Central memory CD8-positive, alpha-beta T cell (primary cell): ENCODE measurements at regions not wholly inside any gene's neighbourhood (a gene's known extent, or its start where the extent isn't known, plus 50 kb on each side); places are given as distances from the start of the nearest gene placed in this dataset.
"Not testable (repeated sequence)": the region's sequence is repeated elsewhere in the genome, so short reads cannot be mapped to it uniquely, and the experiment has no call there.

Source experiments
- ATAC-seq: fragments of 150-1000 bp; cut with Tn5 transposase; replicated peaks from 2 replicates; pipeline ENCODE4 v1.10.0; 2022; ENCODE audit warnings: mild to moderate bottlenecking, moderate FRiP score, moderate number of reproducible peaks; ENCODE audit not compliant: poor library complexity, severe bottlenecking; ENCODE audit errors: extremely low read depth
- DNase-seq, 2 donors: peaks; one replicate each; pipeline ENCODE4 v3.0.0; 2021; ENCODE audit warnings: low spot score in 2 of 2
- H3K27ac Mint-ChIP-seq: one replicate; pipeline ENCODE4 v1.8.0; 2022; ENCODE audit warnings: low read depth, mild to moderate bottlenecking, moderate library complexity, mixed read lengths
- H3K27me3 Mint-ChIP-seq: one replicate; pipeline ENCODE4 v1.8.0; 2022; ENCODE audit warnings: mixed read lengths
- H3K36me3 Mint-ChIP-seq: one replicate; pipeline ENCODE4 v1.8.0; 2022; ENCODE audit warnings: mild to moderate bottlenecking, moderate library complexity, mixed read lengths; ENCODE audit not compliant: insufficient read depth
- H3K4me1 Mint-ChIP-seq: one replicate; pipeline ENCODE4 v1.8.0; 2022; ENCODE audit warnings: mixed read lengths
- H3K4me3 Mint-ChIP-seq: one replicate; pipeline ENCODE4 v1.8.0; 2022; ENCODE audit warnings: mild to moderate bottlenecking, moderate library complexity, mixed read lengths
- H3K9me3 Mint-ChIP-seq: one replicate; pipeline ENCODE4 v1.8.0; 2022; ENCODE audit warnings: mixed read lengths

DNA sequence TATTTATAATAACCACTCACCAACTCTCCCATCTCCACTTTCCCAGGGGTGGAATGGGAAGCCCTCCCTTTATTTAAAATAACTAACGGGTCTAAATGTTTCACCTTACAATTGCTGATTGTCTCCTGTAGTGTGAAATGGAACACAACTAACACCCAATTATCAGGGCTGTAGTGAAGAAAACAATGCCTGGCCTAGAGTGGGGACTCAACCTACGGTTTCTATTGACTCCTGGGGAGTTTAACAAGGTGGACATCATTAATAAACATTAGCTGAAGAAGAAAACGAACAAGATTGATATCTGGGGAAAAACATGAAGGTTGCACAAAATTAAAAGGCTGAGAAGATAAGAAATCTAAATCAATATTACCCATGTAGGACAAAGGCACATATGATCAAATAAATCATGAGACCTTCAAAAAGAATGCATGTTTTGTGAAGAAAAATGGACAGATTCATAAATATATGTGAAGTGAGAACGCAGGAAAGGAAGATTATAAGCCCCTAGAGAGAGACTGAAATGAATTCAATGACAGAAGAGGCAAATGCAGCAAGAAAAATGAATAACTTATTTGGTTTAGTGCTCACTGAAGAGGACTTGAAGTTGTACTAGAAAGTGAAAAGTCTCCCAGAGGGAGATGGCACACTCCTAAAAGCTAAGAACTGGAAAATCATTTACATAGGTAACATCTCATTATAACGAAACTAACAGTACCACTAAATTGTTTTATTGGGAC, 593.0 kb upstream of the AADAT start:
- Mint-ChIP-seq H3K9me3 (peaks cover 22% of the 10 kb centered on the region), H3K4me1 (no peaks in the 10 kb centered on the region), H3K4me3 (no peak overlapping the region), H3K36me3 (no peaks in the 10 kb centered on the region), H3K27me3 (no peaks in the 10 kb centered on the region), H3K27ac (no peak overlapping the region)
- ATAC-seq (no peak), DNase-seq (no peak)

DNA sequence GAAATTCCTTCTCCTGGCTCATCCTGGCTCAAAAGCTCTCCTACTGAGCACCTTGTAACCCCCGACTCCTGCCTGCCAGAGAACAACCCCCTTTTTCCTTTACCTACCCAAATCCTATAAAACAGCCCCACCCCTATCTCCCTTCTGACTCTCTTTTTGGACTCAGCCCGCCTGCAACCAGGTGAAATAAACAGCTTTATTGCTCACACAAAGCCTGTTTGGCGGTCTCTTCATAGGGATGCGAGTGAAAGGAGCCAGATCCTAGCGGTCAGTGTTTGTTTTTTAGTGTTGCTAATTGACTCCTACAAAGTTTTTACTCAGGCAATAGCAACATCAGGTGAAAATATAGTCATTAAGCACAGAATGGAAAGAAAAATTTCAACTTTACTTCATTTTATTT, 592.3 kb upstream of the AADAT start:
- H3K36me3 Mint-ChIP-seq, ATAC-seq, DNase-seq, H3K27ac Mint-ChIP-seq, H3K27me3 Mint-ChIP-seq, H3K4me1 Mint-ChIP-seq, H3K4me3 Mint-ChIP-seq: not testable (repeated sequence)
- peaks cover 22% of the 10 kb centered on the region for H3K9me3 Mint-ChIP-seq

DNA sequence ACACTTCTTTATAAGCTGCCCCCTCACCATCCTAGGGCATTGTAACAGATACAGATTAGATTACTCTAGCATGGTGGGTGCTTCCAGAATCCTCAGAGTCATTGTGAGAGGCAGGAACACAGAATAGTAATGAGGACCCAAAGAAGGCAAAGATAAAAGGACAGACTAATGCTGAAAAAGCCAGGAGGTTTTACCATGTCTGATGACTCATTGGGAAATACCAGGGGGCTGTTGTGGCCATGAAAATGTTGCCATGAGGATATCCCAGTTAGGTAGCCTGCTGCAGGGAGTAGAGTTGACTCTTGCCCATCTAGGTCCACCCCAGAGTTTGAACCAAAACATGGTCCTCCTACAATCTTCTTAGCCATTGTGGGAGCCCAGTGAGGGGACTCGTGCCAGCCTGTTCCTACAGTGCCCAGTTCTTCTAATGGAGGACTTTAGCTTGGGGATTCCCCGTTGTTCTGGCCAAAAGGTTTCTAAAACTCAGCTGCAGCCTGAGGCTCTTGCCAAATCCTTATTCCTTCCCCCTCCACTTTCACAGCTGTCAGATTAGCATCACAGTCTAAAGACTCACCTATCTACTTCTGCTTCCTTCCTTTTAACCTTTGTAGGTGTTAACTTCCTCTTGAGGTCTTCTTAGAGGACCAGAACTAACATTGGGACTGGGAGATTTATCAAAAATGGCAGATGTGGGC, 586.0 kb upstream of the AADAT start:
- Mint-ChIP-seq H3K4me1 (no peaks in the 10 kb centered on the region), H3K27ac (no peak overlapping the region), H3K4me3 (no peak overlapping the region), H3K36me3 (peaks cover 2% of the 10 kb centered on the region), H3K9me3 (peaks cover 16% of the 10 kb centered on the region), H3K27me3 (no peaks in the 10 kb centered on the region)
- ATAC-seq (no peak), DNase-seq (no peak)

DNA sequence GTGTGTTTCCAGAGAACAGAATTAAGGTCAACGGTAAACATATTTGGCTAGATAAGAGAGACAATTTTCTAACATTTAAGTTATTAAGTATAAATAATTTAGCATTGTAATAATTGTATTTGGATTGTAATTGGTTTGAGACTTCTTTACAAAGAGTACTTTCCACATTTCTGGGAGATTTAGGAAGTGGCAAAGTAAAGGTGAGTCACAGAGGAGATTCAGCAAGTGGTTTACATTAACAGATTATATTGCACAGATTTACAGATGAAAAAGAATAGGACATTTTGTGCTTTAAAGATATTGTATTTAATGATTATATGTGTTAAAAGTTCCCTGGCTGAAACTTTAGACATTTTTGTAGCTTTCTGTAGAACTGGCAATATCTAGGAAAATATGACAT, 584.4 kb upstream of the AADAT start:
- no peaks in the 10 kb centered on the region for H3K27me3 Mint-ChIP-seq
- H3K4me1 Mint-ChIP-seq = no peaks in the 10 kb centered on the region
- H3K27ac Mint-ChIP-seq = no peak overlapping the region
- H3K4me3 Mint-ChIP-seq = no peak overlapping the region
- H3K9me3 Mint-ChIP-seq = peaks cover 15% of the 10 kb centered on the region
- DNase-seq (no peak), ATAC-seq (no peak)
- peaks cover 2% of the 10 kb centered on the region for H3K36me3 Mint-ChIP-seq

DNA sequence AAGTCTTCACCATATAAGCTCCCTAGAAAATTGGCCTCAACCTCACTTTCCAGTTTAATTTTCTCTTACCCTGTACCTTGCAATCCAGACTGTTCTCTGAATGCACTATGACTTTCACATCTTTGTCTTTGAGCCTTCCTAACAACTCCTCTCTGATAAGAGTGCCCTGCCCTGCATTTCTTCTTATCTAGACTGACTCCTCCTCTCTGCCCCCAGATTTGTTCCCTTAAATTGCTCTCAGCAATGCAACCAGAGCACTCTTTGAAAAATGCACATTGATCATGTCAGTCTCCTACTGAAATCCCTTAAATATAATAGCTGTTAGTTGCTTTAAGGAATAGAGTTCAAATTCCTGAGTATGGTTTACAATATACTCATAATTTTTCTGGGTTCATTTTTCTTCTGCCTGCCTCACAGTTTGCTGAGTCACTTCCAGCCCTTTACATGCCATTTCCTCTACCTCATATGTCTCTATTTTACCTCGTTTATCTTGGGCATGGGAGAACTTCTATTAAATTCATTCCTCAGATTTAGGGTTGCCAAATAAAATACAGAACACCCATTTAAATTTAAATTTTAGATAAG, 582.7 kb upstream of the AADAT start:
- H3K36me3 Mint-ChIP-seq = peaks cover 2% of the 10 kb centered on the region
- ATAC-seq (no peak), DNase-seq (no peak)
- H3K27ac Mint-ChIP-seq = no peak overlapping the region
- no peaks in the 10 kb centered on the region for H3K27me3 Mint-ChIP-seq
- no peak overlapping the region for H3K4me3 Mint-ChIP-seq
- H3K4me1 Mint-ChIP-seq = no peaks in the 10 kb centered on the region
- no peaks in the 10 kb centered on the region for H3K9me3 Mint-ChIP-seq

DNA sequence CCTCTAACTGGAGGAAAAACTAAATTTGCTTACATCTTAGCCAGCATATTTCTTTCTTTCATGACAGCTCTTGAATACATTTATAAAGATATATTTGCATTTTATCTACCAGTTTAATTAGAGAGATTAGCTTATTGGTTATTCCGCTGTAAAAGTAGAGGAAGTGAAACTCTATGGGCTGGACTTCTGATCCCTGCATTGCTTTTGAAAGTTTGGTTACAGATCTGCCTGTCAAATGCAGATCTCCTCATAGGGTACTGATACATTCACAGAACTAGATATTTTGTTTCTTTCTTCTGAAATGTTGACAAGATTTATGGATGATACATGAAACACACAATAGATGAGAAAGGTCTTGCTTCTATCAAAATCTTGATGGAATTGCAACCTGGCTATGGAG, 581.4 kb upstream of the AADAT start:
- H3K36me3 Mint-ChIP-seq = peaks cover 2% of the 10 kb centered on the region
- no peak overlapping the region for H3K4me3 Mint-ChIP-seq
- DNase-seq = no peak
- peaks cover 7% of the 10 kb centered on the region for H3K9me3 Mint-ChIP-seq
- H3K4me1 Mint-ChIP-seq = no peaks in the 10 kb centered on the region
- no peaks in the 10 kb centered on the region for H3K27me3 Mint-ChIP-seq
- no peak overlapping the region for H3K27ac Mint-ChIP-seq
- no peak for ATAC-seq

DNA sequence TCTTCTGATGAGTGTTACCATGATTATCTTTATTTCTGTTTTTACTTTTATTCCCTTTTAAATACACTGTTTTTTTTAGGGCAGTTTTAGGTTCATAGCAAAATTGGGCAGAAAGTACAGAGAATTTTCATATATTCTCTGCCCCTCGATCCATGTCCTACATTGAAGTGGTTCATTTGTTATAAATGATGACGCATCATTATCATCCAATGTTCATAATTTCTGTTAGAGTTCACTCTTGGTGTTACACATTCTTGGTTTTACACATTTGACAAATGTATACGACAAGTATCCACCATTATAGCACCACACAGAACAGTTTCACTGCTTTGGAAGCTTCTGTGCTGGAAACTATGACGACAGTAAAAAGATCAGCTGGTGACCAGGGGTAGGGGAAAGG, 578.1 kb upstream of the AADAT start:
- no peaks in the 10 kb centered on the region for H3K4me1 Mint-ChIP-seq
- DNase-seq = no peak
- H3K9me3 Mint-ChIP-seq = peaks cover 12% of the 10 kb centered on the region
- H3K4me3 Mint-ChIP-seq = no peak overlapping the region
- H3K36me3 Mint-ChIP-seq = no peaks in the 10 kb centered on the region
- H3K27me3 Mint-ChIP-seq = no peaks in the 10 kb centered on the region
- no peak overlapping the region for H3K27ac Mint-ChIP-seq
- ATAC-seq = no peak

DNA sequence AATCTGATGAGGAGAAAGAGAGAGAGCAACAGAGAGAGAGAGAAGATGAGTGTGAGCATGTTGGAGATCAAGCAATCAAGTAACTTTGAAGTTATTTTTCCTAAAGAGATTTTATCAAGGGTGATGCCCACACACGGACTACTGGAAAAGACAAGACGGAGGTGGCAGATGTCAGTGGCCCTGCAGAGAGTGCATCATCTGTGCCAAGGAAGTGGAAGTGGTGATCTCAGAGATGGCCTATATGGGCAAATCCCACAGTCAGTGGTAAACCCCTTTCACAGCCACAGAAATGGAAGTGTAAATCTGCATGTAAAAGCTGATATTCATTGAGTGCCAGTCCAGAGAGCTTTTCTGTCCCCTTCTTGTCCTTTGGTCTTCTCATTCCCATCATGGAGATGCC, 577.2 kb upstream of the AADAT start:
- no peak for ATAC-seq
- DNase-seq = no peak
- Mint-ChIP-seq H3K9me3 (peaks cover 17% of the 10 kb centered on the region), H3K36me3 (no peaks in the 10 kb centered on the region), H3K27ac (no peak overlapping the region), H3K4me3 (no peak overlapping the region), H3K27me3 (no peaks in the 10 kb centered on the region), H3K4me1 (no peaks in the 10 kb centered on the region)

DNA sequence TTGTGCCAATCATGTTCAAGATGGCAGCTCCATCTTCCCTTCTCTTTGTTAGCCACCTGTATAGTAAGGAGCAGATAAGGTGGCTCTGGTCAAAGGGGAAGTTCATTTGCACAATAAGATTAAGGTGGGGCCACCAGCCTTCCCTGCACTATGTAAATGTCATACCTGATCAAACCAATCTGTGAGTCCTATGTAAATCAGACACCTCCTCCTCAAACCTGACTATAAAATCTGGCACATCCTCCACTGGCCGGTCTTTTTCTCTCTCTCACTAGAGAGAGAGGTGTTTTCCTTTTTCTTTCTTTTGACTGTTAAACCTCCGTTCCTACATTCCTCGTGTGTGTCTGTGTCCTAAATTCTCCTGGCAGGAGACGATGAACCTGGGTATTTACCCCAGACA, 572.5 kb upstream of the AADAT start:
- H3K4me1 Mint-ChIP-seq = no peaks in the 10 kb centered on the region
- H3K27me3 Mint-ChIP-seq = no peaks in the 10 kb centered on the region
- peaks cover 17% of the 10 kb centered on the region for H3K9me3 Mint-ChIP-seq
- ATAC-seq (no peak), DNase-seq (no peak)
- H3K36me3 Mint-ChIP-seq = no peaks in the 10 kb centered on the region
- no peak overlapping the region for H3K4me3 Mint-ChIP-seq
- no peak overlapping the region for H3K27ac Mint-ChIP-seq

DNA sequence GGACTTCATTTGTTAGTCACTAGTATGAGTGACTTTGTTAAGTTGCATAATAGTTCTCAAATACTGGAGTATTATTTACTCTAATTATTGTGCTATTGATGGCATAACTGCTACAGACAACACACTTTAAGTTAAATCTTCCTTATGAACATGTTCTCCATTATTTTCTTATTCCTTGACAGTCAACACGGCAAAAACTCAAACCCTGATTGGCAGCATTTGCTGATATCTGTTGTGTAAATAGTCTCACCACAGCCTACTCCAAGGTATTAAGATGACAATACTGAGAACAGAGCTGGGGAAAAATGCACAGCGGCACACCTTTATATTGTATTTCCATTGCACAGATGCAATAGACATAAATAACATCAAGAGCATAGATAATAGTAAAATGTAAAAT, 568.0 kb upstream of the AADAT start:
- Mint-ChIP-seq H3K4me1 (no peaks in the 10 kb centered on the region), H3K27me3 (no peaks in the 10 kb centered on the region), H3K36me3 (no peaks in the 10 kb centered on the region), H3K27ac (no peak overlapping the region), H3K4me3 (no peak overlapping the region), H3K9me3 (peaks cover 11% of the 10 kb centered on the region)
- ATAC-seq (no peak), DNase-seq (no peak)

DNA sequence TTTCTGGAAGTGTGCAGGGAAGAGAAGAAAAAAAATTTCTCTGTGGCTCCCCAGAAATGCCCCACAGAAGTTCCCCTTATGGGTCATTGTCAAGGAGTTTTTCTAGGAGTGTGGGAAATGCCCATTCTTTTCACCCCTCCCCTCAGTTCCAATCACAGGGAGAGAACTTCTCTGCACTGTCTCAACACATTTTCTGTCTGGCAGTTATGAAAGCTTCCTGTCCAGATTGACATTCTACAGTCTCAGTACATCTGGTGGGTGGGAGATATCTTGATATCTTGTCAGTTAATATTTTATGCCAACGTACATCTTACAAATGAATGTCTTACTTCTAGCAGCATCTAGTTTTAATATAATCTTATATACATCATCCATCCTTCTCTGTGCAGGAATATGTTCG, 566.8 kb upstream of the AADAT start:
- Mint-ChIP-seq H3K27me3 (no peaks in the 10 kb centered on the region), H3K4me3 (no peak overlapping the region), H3K27ac (no peak overlapping the region), H3K9me3 (peaks cover 11% of the 10 kb centered on the region), H3K36me3 (no peaks in the 10 kb centered on the region), H3K4me1 (no peaks in the 10 kb centered on the region)
- DNase-seq = no peak
- ATAC-seq = no peak

DNA sequence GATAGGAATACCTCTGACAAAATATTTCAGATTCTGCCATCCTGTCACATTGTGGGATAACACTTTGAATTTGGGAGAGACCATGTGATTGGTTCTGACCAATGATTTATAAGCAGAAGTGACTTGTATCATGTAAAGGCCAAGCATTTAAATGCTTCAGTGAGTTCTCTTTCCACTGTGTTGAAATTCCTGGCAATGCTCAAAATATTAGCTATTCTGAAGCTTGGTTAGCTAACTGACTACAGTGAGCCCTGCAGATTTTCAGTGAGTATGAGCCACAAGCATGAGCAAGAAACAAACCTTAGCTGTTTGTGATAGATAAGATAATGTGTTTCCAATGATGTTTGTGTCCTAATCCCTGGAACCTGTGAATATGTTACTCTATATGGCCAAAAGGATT, 562.8 kb upstream of the AADAT start:
- H3K4me3 Mint-ChIP-seq = no peak overlapping the region
- no peaks in the 10 kb centered on the region for H3K27me3 Mint-ChIP-seq
- no peaks in the 10 kb centered on the region for H3K4me1 Mint-ChIP-seq
- no peaks in the 10 kb centered on the region for H3K36me3 Mint-ChIP-seq
- ATAC-seq = no peak
- H3K27ac Mint-ChIP-seq = no peak overlapping the region
- H3K9me3 Mint-ChIP-seq = peaks cover 16% of the 10 kb centered on the region
- no peak for DNase-seq

DNA sequence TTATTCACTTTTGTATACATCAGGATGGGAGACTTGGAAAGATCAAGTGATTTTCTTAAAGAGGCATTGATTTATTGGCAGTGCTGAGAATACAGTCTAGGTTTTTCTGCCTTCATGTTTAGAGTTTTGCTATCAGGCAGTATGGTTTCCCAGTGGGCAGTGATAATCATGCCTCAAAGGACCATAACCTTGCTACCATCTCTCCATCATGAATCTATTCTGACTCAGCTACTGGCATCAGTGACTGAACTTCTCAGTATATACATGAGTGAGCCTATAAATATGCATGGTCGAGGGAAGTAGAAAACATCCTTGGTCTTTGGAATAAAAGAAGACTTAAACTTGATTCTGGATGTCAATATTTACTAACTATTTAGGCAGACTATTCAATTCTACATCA, 562.0 kb upstream of the AADAT start:
- no peak for ATAC-seq
- no peaks in the 10 kb centered on the region for H3K4me1 Mint-ChIP-seq
- no peaks in the 10 kb centered on the region for H3K27me3 Mint-ChIP-seq
- DNase-seq = no peak
- H3K9me3 Mint-ChIP-seq = peaks cover 16% of the 10 kb centered on the region
- no peaks in the 10 kb centered on the region for H3K36me3 Mint-ChIP-seq
- H3K27ac Mint-ChIP-seq = no peak overlapping the region
- H3K4me3 Mint-ChIP-seq = no peak overlapping the region
